Transverse colon (tissue), 3 donors: ENCODE measurements at regions not wholly inside any gene's neighbourhood (a gene's known extent, or its start where the extent isn't known, plus 50 kb on each side); places are given as distances from the start of the nearest gene placed in this dataset.

Source experiments
- CTCF ChIP-seq, 5 experiments: fragments of 200-600 bp in 3 of 5; fragments of 450-650 bp in 2 of 5; sonication (generic) in 3 of 5; IDR thresholded peaks; 1 replicate in 2 of 5; 2 replicates in 3 of 5; pipeline ENCODE4 v1.5.1; 2016 to 2017; ENCODE audit warnings: antibody characterized with exemption in 5 of 5, inconsistent platforms in 3 of 5, mild to moderate bottlenecking in 2 of 5, moderate library complexity in 1 of 5
- POLR2A ChIP-seq: fragments of 450-650 bp; IDR thresholded peaks from one replicate; pipeline ENCODE4 v1.6.1; 2016; ENCODE audit warnings: antibody characterized with exemption, mild to moderate bottlenecking, moderate library complexity

- TF ChIP-seq CTCF (IDR thresholded peaks at IDR 0.05) (no peak), POLR2A (no peak)
Observed at GRCh38 chr2:215500466-215500865, 64.6 kb upstream of the FN1 start.
